ENCODE measurements at regions not wholly inside any gene's neighbourhood (a gene's known extent, or its start where the extent isn't known, plus 50 kb on each side); places are given as distances from the start of the nearest gene placed in this dataset.

- H2AK5ac ChIP-seq (ENCODE audit: low read depth, low read length), result no peak overlapping the region
- H3K18ac ChIP-seq (ENCODE audit: low read length), result no peak overlapping the region
- no peak overlapping the region for H2BK15ac ChIP-seq (ENCODE audit: low read length)
- no peaks in the 10 kb centered on the region for H3K36me3 ChIP-seq (replicated peaks in 1 of 2; ENCODE audit: control insufficient read depth in 2 of 2, insufficient read depth in 2 of 2, low read length in 2 of 2)
- no peak for DNase-seq (ENCODE audit: low spot score)
- WGBS, 2 donors (ENCODE audit: extremely low coverage in 2 of 2, insufficient read length in 2 of 2, insufficient replicate concordance in 1 of 2), result no CpG with 5 or more reads among the region's 8 CpGs
- peaks cover 0 to 5% of the 10 kb centered on the region in 2 donors for H3K9me3 ChIP-seq (replicated peaks in 1 of 2; ENCODE audit: control insufficient read depth in 2 of 2, insufficient read depth in 1 of 2, low read depth in 1 of 2, low read length in 2 of 2)
- H3K4ac ChIP-seq (ENCODE audit: low read length), result no peak overlapping the region
- H2BK120ac ChIP-seq (ENCODE audit: low read depth, low read length), result no peak overlapping the region
- H3K27me3 ChIP-seq (ENCODE audit: control insufficient read depth in 3 of 3, insufficient read depth in 3 of 3, low read depth in 1 of 3, low read length in 3 of 3), result no peaks in the 10 kb centered on the region
- no peak overlapping the region for H3K9ac ChIP-seq (ENCODE audit: low read depth, low read length, poor library complexity)
- no peaks in the 10 kb centered on the region for H3K79me1 ChIP-seq (ENCODE audit: low read depth, low read length)
- H3K23ac ChIP-seq (ENCODE audit: low read depth, low read length, poor library complexity), result no peak overlapping the region
- H4K91ac ChIP-seq (ENCODE audit: low read depth, low read length, poor library complexity), result no peak overlapping the region
- H3K4me2 ChIP-seq (ENCODE audit: insufficient read depth, low read length, poor library complexity, severe bottlenecking), result no peak overlapping the region
- H2AFZ ChIP-seq (ENCODE audit: low read length), result no peak overlapping the region
- no peak overlapping the region for H3K4me3 ChIP-seq (ENCODE audit: low read length in 2 of 2)
- H2BK5ac ChIP-seq (ENCODE audit: low read length), result no peak overlapping the region
- H3K4me1 ChIP-seq (ENCODE audit: control insufficient read depth in 2 of 2, insufficient read depth in 1 of 2, low read depth in 1 of 2, low read length in 2 of 2), result no peaks in the 10 kb centered on the region
- H4K8ac ChIP-seq (ENCODE audit: low read depth, low read length), result no peak overlapping the region
- H2BK12ac ChIP-seq (ENCODE audit: low read length), result no peak overlapping the region
- H3K14ac ChIP-seq (ENCODE audit: low read length), result no peak overlapping the region
- no peak overlapping the region for H3K27ac ChIP-seq (replicated peaks; ENCODE audit: low read length)
These were observed 159.9 kb upstream of the CDYL start for GRCh38 chr6:4616311-4616710.

GRCh38 chr6:4615891-4616290, 160.3 kb upstream of the CDYL start:
- Histone ChIP-seq H3K9ac (ENCODE audit: low read depth, low read length, poor library complexity) (no peak overlapping the region), H3K18ac (ENCODE audit: low read length) (no peak overlapping the region), H4K91ac (ENCODE audit: low read depth, low read length, poor library complexity) (no peak overlapping the region), H2BK5ac (ENCODE audit: low read length) (no peak overlapping the region), H3K36me3 (replicated peaks in 1 of 2; ENCODE audit: control insufficient read depth in 2 of 2, insufficient read depth in 2 of 2, low read length in 2 of 2) (no peaks in the 10 kb centered on the region), H3K14ac (ENCODE audit: low read length) (no peak overlapping the region), H2BK120ac (ENCODE audit: low read depth, low read length) (no peak overlapping the region), H2AFZ (ENCODE audit: low read length) (no peak overlapping the region), H2BK15ac (ENCODE audit: low read length) (no peak overlapping the region), H2AK5ac (ENCODE audit: low read depth, low read length) (no peak overlapping the region), H2BK12ac (ENCODE audit: low read length) (no peak overlapping the region), H3K4ac (ENCODE audit: low read length) (no peak overlapping the region), H3K4me1 (ENCODE audit: control insufficient read depth in 2 of 2, insufficient read depth in 1 of 2, low read depth in 1 of 2, low read length in 2 of 2) (no peaks in the 10 kb centered on the region), H3K27ac (replicated peaks; ENCODE audit: low read length) (no peak overlapping the region), H3K27me3 (ENCODE audit: control insufficient read depth in 3 of 3, insufficient read depth in 3 of 3, low read depth in 1 of 3, low read length in 3 of 3) (no peaks in the 10 kb centered on the region), H3K23ac (ENCODE audit: low read depth, low read length, poor library complexity) (no peak overlapping the region), H3K4me3 (ENCODE audit: low read length in 2 of 2) (no peak overlapping the region), H3K4me2 (ENCODE audit: insufficient read depth, low read length, poor library complexity, severe bottlenecking) (no peak overlapping the region), H3K79me1 (ENCODE audit: low read depth, low read length) (no peaks in the 10 kb centered on the region), H3K9me3 (replicated peaks in 1 of 2; ENCODE audit: control insufficient read depth in 2 of 2, insufficient read depth in 1 of 2, low read depth in 1 of 2, low read length in 2 of 2) (peaks cover 0 to 5% of the 10 kb centered on the region in 2 donors), H4K8ac (ENCODE audit: low read depth, low read length) (no peak overlapping the region)
- no peak for DNase-seq (ENCODE audit: low spot score)
- WGBS, 2 donors (ENCODE audit: extremely low coverage in 2 of 2, insufficient read length in 2 of 2, insufficient replicate concordance in 1 of 2), result no CpG with 5 or more reads among the region's 3 CpGs

DNA sequence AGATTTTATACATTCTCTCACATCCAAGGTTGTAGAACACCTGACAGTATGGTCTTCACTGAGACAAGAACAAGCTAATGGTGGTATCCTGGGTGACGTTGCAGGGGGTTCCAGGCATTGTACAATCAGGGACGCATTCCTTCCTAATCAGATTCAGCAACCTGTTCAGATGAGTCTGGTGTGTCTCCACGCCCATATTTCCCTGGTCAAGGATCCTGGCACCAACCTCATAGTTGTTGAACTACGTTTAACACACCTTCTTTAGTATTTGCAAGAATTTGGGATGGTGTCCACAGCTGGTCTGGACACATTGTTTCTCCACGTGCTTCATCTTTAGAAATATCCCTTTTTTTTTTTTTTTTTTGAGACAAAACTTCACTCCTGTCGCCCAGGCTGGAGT, 161.0 kb upstream of the CDYL start:
- H3K36me3 ChIP-seq (replicated peaks in 1 of 2; ENCODE audit: control insufficient read depth in 2 of 2, insufficient read depth in 2 of 2, low read length in 2 of 2), result no peaks in the 10 kb centered on the region
- H3K79me1 ChIP-seq (ENCODE audit: low read depth, low read length), result no peaks in the 10 kb centered on the region
- no peaks in the 10 kb centered on the region for H3K4me1 ChIP-seq (ENCODE audit: control insufficient read depth in 2 of 2, insufficient read depth in 1 of 2, low read depth in 1 of 2, low read length in 2 of 2)
- H3K4me2 ChIP-seq (ENCODE audit: insufficient read depth, low read length, poor library complexity, severe bottlenecking), result no peak overlapping the region
- H4K91ac ChIP-seq (ENCODE audit: low read depth, low read length, poor library complexity), result no peak overlapping the region
- no peak overlapping the region for H2BK12ac ChIP-seq (ENCODE audit: low read length)
- H2AK5ac ChIP-seq (ENCODE audit: low read depth, low read length), result no peak overlapping the region
- no peaks in the 10 kb centered on the region for H3K27me3 ChIP-seq (ENCODE audit: control insufficient read depth in 3 of 3, insufficient read depth in 3 of 3, low read depth in 1 of 3, low read length in 3 of 3)
- no peak overlapping the region for H3K14ac ChIP-seq (ENCODE audit: low read length)
- no peak overlapping the region for H3K18ac ChIP-seq (ENCODE audit: low read length)
- H2BK5ac ChIP-seq (ENCODE audit: low read length), result no peak overlapping the region
- H2BK15ac ChIP-seq (ENCODE audit: low read length), result no peak overlapping the region
- no peak overlapping the region for H3K4me3 ChIP-seq (ENCODE audit: low read length in 2 of 2)
- no peak overlapping the region for H3K23ac ChIP-seq (ENCODE audit: low read depth, low read length, poor library complexity)
- H3K9me3 ChIP-seq (replicated peaks in 1 of 2; ENCODE audit: control insufficient read depth in 2 of 2, insufficient read depth in 1 of 2, low read depth in 1 of 2, low read length in 2 of 2), result peaks cover 0 to 5% of the 10 kb centered on the region in 2 donors
- no peak overlapping the region for H2BK120ac ChIP-seq (ENCODE audit: low read depth, low read length)
- no peak overlapping the region for H3K27ac ChIP-seq (replicated peaks; ENCODE audit: low read length)
- no CpG with 5 or more reads among the region's 6 CpGs for WGBS, 2 donors (ENCODE audit: extremely low coverage in 2 of 2, insufficient read length in 2 of 2, insufficient replicate concordance in 1 of 2)
- DNase-seq (ENCODE audit: low spot score), result no peak
- H3K4ac ChIP-seq (ENCODE audit: low read length), result no peak overlapping the region
- no peak overlapping the region for H2AFZ ChIP-seq (ENCODE audit: low read length)
- no peak overlapping the region for H3K9ac ChIP-seq (ENCODE audit: low read depth, low read length, poor library complexity)
- H4K8ac ChIP-seq (ENCODE audit: low read depth, low read length), result no peak overlapping the region

DNA sequence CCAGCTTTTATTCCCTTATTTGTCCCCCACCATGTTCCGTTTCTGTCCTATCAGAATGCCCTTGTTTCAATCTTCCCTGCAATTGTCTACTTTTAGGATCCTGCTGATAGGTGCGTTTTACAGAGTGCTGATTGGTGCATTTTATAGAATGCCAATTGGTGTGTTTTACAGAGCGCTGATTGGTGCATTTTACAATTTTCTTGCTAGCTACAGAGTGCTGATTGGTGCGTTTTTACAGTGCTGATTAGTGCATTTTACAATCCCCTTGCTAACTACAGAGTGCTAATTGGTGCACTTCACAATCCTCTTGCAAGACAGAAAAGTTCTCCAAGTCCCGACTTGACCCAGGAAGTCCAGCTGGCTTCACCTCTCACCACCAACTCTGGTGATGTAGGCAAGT, 161.6 kb upstream of the CDYL start:
- H4K8ac ChIP-seq (ENCODE audit: low read depth, low read length), result no peak overlapping the region
- H3K79me1 ChIP-seq (ENCODE audit: low read depth, low read length), result no peaks in the 10 kb centered on the region
- H3K4me1 ChIP-seq (ENCODE audit: control insufficient read depth in 2 of 2, insufficient read depth in 1 of 2, low read depth in 1 of 2, low read length in 2 of 2), result no peaks in the 10 kb centered on the region
- H3K23ac ChIP-seq (ENCODE audit: low read depth, low read length, poor library complexity), result no peak overlapping the region
- no peak overlapping the region for H2BK12ac ChIP-seq (ENCODE audit: low read length)
- no CpG with 5 or more reads among the region's 5 CpGs for WGBS, 2 donors (ENCODE audit: extremely low coverage in 2 of 2, insufficient read length in 2 of 2, insufficient replicate concordance in 1 of 2)
- no peak overlapping the region for H3K4me3 ChIP-seq (ENCODE audit: low read length in 2 of 2)
- H3K14ac ChIP-seq (ENCODE audit: low read length), result no peak overlapping the region
- no peak for DNase-seq (ENCODE audit: low spot score)
- H2BK5ac ChIP-seq (ENCODE audit: low read length), result no peak overlapping the region
- H2BK15ac ChIP-seq (ENCODE audit: low read length), result no peak overlapping the region
- no peak overlapping the region for H3K4ac ChIP-seq (ENCODE audit: low read length)
- H3K9ac ChIP-seq (ENCODE audit: low read depth, low read length, poor library complexity), result no peak overlapping the region
- peaks cover 0 to 5% of the 10 kb centered on the region in 2 donors for H3K9me3 ChIP-seq (replicated peaks in 1 of 2; ENCODE audit: control insufficient read depth in 2 of 2, insufficient read depth in 1 of 2, low read depth in 1 of 2, low read length in 2 of 2)
- no peaks in the 10 kb centered on the region for H3K36me3 ChIP-seq (replicated peaks in 1 of 2; ENCODE audit: control insufficient read depth in 2 of 2, insufficient read depth in 2 of 2, low read length in 2 of 2)
- H4K91ac ChIP-seq (ENCODE audit: low read depth, low read length, poor library complexity), result no peak overlapping the region
- no peak overlapping the region for H3K18ac ChIP-seq (ENCODE audit: low read length)
- H3K27ac ChIP-seq (replicated peaks; ENCODE audit: low read length), result no peak overlapping the region
- no peaks in the 10 kb centered on the region for H3K27me3 ChIP-seq (ENCODE audit: control insufficient read depth in 3 of 3, insufficient read depth in 3 of 3, low read depth in 1 of 3, low read length in 3 of 3)
- H2BK120ac ChIP-seq (ENCODE audit: low read depth, low read length), result no peak overlapping the region
- H2AFZ ChIP-seq (ENCODE audit: low read length), result no peak overlapping the region
- H2AK5ac ChIP-seq (ENCODE audit: low read depth, low read length), result no peak overlapping the region
- H3K4me2 ChIP-seq (ENCODE audit: insufficient read depth, low read length, poor library complexity, severe bottlenecking), result no peak overlapping the region

All from neuronal stem cell (in vitro differentiated cells).